Adrenal gland (tissue), 5 donors: ENCODE measurements at regions not wholly inside any gene's neighbourhood (a gene's known extent, or its start where the extent isn't known, plus 50 kb on each side); places are given as distances from the start of the nearest gene placed in this dataset.

Experiments
- CTCF ChIP-seq, 6 experiments: fragments of 450-650 bp in 4 of 6; fragments of 200-600 bp in 2 of 6; sonication (generic) in 1 of 6; IDR thresholded peaks; 1 replicate in 5 of 6; 2 replicates in 1 of 6; pipeline versions ENCODE4 v1.5.1 to v1.8.0; 2016 to 2021; ENCODE audit warnings: antibody characterized with exemption in 6 of 6, mild to moderate bottlenecking in 2 of 6, moderate library complexity in 1 of 6
- POLR2A ChIP-seq, 2 donors: fragments of 450-650 bp; IDR thresholded peaks; one replicate each; pipeline ENCODE4 v1.6.1; 2017; ENCODE audit warnings: antibody characterized with exemption in 2 of 2, mild to moderate bottlenecking in 2 of 2, moderate library complexity in 1 of 2
- donor health status: DM: no; HTN: no; CAD: no.

GRCh38 chr10:117609796-117610170 lies 67.2 kb downstream of the EMX2 start:
- no peak for TF ChIP-seq CTCF (IDR thresholded peaks at IDR 0.05)
- TF ChIP-seq POLR2A (IDR thresholded peaks at IDR 0.05), result no peak
